K562 (cell line): ENCODE measurements at regions not wholly inside any gene's neighbourhood (a gene's known extent, or its start where the extent isn't known, plus 50 kb on each side); places are given as distances from the start of the nearest gene placed in this dataset.

ENCODE experiments used
- ZNF3 ChIP-seq: fragments of 250-450 bp; sonication (Bioruptor Pico); IDR thresholded peaks from 2 replicates; pipeline ENCODE4 v1.5.0; 2021; ENCODE audit warnings: mild to moderate bottlenecking, moderate library complexity
- TF ChIP-seq, protein P1 (sequence below), 2 experiments: fragments of 450-650 bp in 1 of 2; sonication (generic) in 1 of 2; formaldehyde crosslinking in 1 of 2; IDR thresholded peaks; 2 replicates each; pipeline versions ENCODE4 v1.7.1 to v1.9.0; 2016 to 2022; ENCODE audit warnings: inconsistent platforms in 1 of 2, mild to moderate bottlenecking in 1 of 2, missing genetic modification reagents in 1 of 2

DNA sequence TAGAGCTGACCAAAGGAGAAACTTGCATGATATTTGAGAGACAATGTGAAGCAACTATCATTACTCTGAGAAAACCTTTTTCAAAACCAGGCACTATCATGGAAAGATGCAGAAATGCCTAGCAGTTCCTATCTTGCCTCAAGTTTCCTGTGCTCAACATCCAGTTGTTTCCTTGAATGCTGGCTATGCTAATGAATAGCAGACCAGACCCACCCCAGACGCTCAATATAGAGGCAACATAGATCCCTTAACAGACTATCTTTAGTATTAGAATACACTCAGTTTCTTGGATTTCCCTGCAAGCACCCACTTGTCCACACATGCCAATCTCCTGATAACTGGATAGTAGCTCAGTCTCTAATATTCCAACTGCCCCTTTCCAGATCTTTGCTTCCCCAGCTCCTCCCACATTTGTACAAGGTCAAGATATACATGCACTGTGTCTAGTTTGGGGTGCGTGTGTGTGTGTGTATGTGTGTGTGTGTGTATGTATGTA, 93.3 kb upstream of the PCSK5 start (continued):
- TF ChIP-seq, protein P1, sequence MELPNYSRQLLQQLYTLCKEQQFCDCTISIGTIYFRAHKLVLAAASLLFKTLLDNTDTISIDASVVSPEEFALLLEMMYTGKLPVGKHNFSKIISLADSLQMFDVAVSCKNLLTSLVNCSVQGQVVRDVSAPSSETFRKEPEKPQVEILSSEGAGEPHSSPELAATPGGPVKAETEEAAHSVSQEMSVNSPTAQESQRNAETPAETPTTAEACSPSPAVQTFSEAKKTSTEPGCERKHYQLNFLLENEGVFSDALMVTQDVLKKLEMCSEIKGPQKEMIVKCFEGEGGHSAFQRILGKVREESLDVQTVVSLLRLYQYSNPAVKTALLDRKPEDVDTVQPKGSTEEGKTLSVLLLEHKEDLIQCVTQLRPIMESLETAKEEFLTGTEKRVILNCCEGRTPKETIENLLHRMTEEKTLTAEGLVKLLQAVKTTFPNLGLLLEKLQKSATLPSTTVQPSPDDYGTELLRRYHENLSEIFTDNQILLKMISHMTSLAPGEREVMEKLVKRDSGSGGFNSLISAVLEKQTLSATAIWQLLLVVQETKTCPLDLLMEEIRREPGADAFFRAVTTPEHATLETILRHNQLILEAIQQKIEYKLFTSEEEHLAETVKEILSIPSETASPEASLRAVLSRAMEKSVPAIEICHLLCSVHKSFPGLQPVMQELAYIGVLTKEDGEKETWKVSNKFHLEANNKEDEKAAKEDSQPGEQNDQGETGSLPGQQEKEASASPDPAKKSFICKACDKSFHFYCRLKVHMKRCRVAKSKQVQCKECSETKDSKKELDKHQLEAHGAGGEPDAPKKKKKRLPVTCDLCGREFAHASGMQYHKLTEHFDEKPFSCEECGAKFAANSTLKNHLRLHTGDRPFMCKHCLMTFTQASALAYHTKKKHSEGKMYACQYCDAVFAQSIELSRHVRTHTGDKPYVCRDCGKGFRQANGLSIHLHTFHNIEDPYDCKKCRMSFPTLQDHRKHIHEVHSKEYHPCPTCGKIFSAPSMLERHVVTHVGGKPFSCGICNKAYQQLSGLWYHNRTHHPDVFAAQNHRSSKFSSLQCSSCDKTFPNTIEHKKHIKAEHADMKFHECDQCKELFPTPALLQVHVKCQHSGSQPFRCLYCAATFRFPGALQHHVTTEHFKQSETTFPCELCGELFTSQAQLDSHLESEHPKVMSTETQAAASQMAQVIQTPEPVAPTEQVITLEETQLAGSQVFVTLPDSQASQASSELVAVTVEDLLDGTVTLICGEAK (IDR thresholded peaks at IDR 0.05) = no peak
- TF ChIP-seq, protein P1 (CRISPR knock-in tag; IDR thresholded peaks at IDR 0.05) = no peak
- TF ChIP-seq ZNF3 (CRISPR knock-in tag) = no peak
- TF ChIP-seq, all 486 proteins: peak for 0
